ENCODE measurements at regions not wholly inside any gene's neighbourhood (a gene's known extent, or its start where the extent isn't known, plus 50 kb on each side); places are given as distances from the start of the nearest gene placed in this dataset.

DNA sequence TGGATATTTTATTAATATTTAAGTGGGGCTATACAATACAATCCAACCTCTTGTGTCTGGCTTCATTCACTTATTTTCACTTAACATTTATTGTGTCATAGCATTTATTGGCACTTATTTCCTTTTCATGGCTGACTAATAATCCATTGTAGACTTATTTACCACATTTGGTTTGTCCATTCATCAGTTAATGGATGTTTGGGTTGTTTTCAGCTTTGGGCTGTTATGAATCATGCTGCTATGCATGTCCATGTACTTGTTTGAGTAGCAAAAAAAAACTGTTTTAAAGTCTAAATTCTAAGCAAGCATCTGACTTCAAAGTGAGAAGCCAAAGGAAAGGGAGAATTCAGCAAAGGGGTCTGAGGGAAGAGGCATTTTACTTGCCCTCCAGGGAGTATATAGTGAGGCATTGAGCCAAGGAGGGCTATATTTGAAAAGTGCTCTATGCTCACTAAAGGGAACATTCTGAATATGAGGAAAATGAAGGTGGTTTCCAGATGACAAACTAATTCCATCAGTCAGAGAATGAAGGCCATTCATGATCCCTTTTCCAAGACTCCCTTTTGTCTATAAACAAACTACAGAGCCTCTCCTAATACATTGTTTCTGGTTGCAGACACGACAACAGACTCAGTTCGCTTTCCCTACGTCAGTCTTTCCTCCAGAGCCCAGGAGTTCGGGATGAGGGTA is 532.8 kb upstream of the KLF4 start:
- dilution Hi-C loops (cut with MboI; ENCODE audit: extremely low pct_ligation_motif_present, low sequenced_read_pairs), result no loop called here
- Histone ChIP-seq H3K4me1 (ENCODE audit: control insufficient read depth, extremely low read depth, insufficient read depth, low read length) (no peaks in the 10 kb centered on the region), H3K9me3 (replicated peaks; ENCODE audit: control insufficient read depth, insufficient read depth, low read length) (no peaks in the 10 kb centered on the region), H3K27me3 (ENCODE audit: control insufficient read depth in 2 of 2, insufficient read depth in 2 of 2, low read length in 2 of 2) (no peaks in the 10 kb centered on the region), H4K20me1 (replicated peaks; ENCODE audit: control insufficient read depth, extremely low read depth, insufficient read depth, low read length) (no peaks in the 10 kb centered on the region), H2AFZ (ENCODE audit: low read depth, low read length) (no peak overlapping the region), H3K9me1 (replicated peaks; ENCODE audit: control insufficient read depth, extremely low read depth, insufficient read depth, low read length) (no peaks in the 10 kb centered on the region), H3K4me3 (replicated peaks in 1 of 3; ENCODE audit: insufficient read depth in 1 of 3, low read depth in 1 of 3, low read length in 3 of 3) (no peak overlapping the region), H3K4me2 (ENCODE audit: insufficient read depth, low read length) (no peak overlapping the region), H3K27ac (ENCODE audit: insufficient read depth, low read depth, low read length) (no peak overlapping the region), H3K9ac (replicated peaks; ENCODE audit: extremely low read depth, insufficient read depth, low read length) (no peak overlapping the region), H3K79me2 (ENCODE audit: control insufficient read depth, insufficient read depth, low read length) (no peaks in the 10 kb centered on the region), H3K36me3 (ENCODE audit: control insufficient read depth in 2 of 2, extremely low read depth in 1 of 2, insufficient read depth in 2 of 2, low read length in 2 of 2) (no peaks in the 10 kb centered on the region)
- BruUV-seq (replicated peaks), result no TSS peak
- no peak for FAIRE-seq
- ChIA-PET POLR2A (no interaction called here), CTCF (no interaction called here)
- DNase-seq (ENCODE audit: low read depth, low spot score), result no peak
- no peak for TF ChIP-seq FOS (IDR thresholded peaks at IDR 0.05; ENCODE audit: borderline replicate concordance, insufficient read depth, low read length)
- TF ChIP-seq, protein P1, sequence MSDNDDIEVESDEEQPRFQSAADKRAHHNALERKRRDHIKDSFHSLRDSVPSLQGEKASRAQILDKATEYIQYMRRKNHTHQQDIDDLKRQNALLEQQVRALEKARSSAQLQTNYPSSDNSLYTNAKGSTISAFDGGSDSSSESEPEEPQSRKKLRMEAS (IDR thresholded peaks at IDR 0.05; ENCODE audit: insufficient read depth, insufficient read length), result no peak
- TF ChIP-seq, protein P2, sequence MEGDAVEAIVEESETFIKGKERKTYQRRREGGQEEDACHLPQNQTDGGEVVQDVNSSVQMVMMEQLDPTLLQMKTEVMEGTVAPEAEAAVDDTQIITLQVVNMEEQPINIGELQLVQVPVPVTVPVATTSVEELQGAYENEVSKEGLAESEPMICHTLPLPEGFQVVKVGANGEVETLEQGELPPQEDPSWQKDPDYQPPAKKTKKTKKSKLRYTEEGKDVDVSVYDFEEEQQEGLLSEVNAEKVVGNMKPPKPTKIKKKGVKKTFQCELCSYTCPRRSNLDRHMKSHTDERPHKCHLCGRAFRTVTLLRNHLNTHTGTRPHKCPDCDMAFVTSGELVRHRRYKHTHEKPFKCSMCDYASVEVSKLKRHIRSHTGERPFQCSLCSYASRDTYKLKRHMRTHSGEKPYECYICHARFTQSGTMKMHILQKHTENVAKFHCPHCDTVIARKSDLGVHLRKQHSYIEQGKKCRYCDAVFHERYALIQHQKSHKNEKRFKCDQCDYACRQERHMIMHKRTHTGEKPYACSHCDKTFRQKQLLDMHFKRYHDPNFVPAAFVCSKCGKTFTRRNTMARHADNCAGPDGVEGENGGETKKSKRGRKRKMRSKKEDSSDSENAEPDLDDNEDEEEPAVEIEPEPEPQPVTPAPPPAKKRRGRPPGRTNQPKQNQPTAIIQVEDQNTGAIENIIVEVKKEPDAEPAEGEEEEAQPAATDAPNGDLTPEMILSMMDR (IDR thresholded peaks at IDR 0.05; ENCODE audit: extremely low read depth in 1 of 2, insufficient read depth in 1 of 2, low read depth in 1 of 2, low read length in 2 of 2), result no peak
- intact Hi-C loops (cut with micrococcal nuclease), result no loop called here

DNA sequence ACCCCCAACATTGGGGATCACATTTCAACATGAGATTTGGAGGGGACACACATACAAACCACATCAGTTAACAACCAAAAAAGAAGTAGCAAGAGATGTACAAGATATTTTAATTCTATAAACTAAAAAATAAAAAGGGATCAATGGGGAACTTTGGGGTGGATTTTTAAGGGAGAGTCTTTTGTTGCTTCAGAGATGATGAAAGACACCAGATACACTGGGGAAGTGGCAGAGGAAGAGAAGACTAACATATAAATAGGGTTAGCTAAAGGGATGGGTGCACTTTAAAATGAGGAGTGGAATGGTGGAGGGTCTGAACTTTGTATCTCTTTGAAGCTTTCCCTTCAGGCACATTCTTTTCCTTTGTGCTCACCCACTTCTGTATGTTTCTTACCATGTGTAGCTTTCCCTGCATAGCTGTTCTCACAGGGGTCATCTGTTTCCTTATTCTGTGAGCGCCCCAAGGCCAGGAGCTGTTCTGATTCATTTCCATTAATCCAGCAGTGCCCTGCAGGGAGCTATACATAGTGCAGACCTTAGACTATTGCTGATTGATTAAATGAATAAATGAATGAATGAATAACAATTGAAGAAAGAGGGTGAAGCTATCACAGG is 531.6 kb upstream of the KLF4 start:
- H3K9ac ChIP-seq (replicated peaks; ENCODE audit: extremely low read depth, insufficient read depth, low read length), result no peak overlapping the region
- no peaks in the 10 kb centered on the region for H4K20me1 ChIP-seq (replicated peaks; ENCODE audit: control insufficient read depth, extremely low read depth, insufficient read depth, low read length)
- H3K4me2 ChIP-seq (ENCODE audit: insufficient read depth, low read length), result no peak overlapping the region
- POLR2A ChIA-PET, result no interaction called here
- FAIRE-seq (no peak), DNase-seq (ENCODE audit: low read depth, low spot score) (no peak)
- dilution Hi-C loops (cut with MboI; ENCODE audit: extremely low pct_ligation_motif_present, low sequenced_read_pairs), result no loop called here
- intact Hi-C loops (cut with micrococcal nuclease), result no loop called here
- H3K4me3 ChIP-seq (replicated peaks in 1 of 3; ENCODE audit: insufficient read depth in 1 of 3, low read depth in 1 of 3, low read length in 3 of 3), result no peak overlapping the region
- H3K79me2 ChIP-seq (ENCODE audit: control insufficient read depth, insufficient read depth, low read length), result no peaks in the 10 kb centered on the region
- no peaks in the 10 kb centered on the region for H3K9me3 ChIP-seq (replicated peaks; ENCODE audit: control insufficient read depth, insufficient read depth, low read length)
- no peaks in the 10 kb centered on the region for H3K9me1 ChIP-seq (replicated peaks; ENCODE audit: control insufficient read depth, extremely low read depth, insufficient read depth, low read length)
- BruUV-seq (replicated peaks), result no TSS peak
- CTCF ChIA-PET, result interaction anchor here (1.3 kb wide), 1 partner anchor 49 kb away, joined by 3 read pairs; no protein-coding TSS in a partner anchor
- H3K36me3 ChIP-seq (ENCODE audit: control insufficient read depth in 2 of 2, extremely low read depth in 1 of 2, insufficient read depth in 2 of 2, low read length in 2 of 2), result no peaks in the 10 kb centered on the region
- no peaks in the 10 kb centered on the region for H3K27me3 ChIP-seq (ENCODE audit: control insufficient read depth in 2 of 2, insufficient read depth in 2 of 2, low read length in 2 of 2)
- no peak overlapping the region for H2AFZ ChIP-seq (ENCODE audit: low read depth, low read length)
- TF ChIP-seq FOS (IDR thresholded peaks at IDR 0.05; ENCODE audit: borderline replicate concordance, insufficient read depth, low read length), result no peak
- no peak for TF ChIP-seq EZH2 (IDR thresholded peaks at IDR 0.05; ENCODE audit: borderline replicate concordance, low read depth, low read length, severe bottlenecking)
- TF ChIP-seq GATA2 (IDR thresholded peaks at IDR 0.05; ENCODE audit: insufficient read depth, insufficient read length, low read depth, low read length), result no peak
- no peak for TF ChIP-seq MYC (IDR thresholded peaks at IDR 0.05; ENCODE audit: low read depth, low read length)
- no peak for TF ChIP-seq POLR2A (IDR thresholded peaks at IDR 0.05; ENCODE audit: low read depth, low read length)
- TF ChIP-seq, protein P2 (IDR thresholded peaks at IDR 0.05; ENCODE audit: extremely low read depth in 1 of 2, insufficient read depth in 1 of 2, low read depth in 1 of 2, low read length in 2 of 2), result no peak
- no peak for TF ChIP-seq JUN (IDR thresholded peaks at IDR 0.05; ENCODE audit: borderline replicate concordance, insufficient read depth, insufficient read length, low read depth)
- TF ChIP-seq, protein P1 (IDR thresholded peaks at IDR 0.05; ENCODE audit: insufficient read depth, insufficient read length), result no peak
- no peak for TF ChIP-seq POLR2AphosphoS5 (IDR thresholded peaks at IDR 0.05; ENCODE audit: insufficient read depth, low read depth, low read length)
- H3K4me1 ChIP-seq (ENCODE audit: control insufficient read depth, extremely low read depth, insufficient read depth, low read length), result no peaks in the 10 kb centered on the region
- H3K27ac ChIP-seq (ENCODE audit: insufficient read depth, low read depth, low read length), result no peak overlapping the region

Data from endothelial cell of umbilical vein (primary cell).